Neural cell (in vitro differentiated cells): ENCODE measurements at regions not wholly inside any gene's neighbourhood (a gene's known extent, or its start where the extent isn't known, plus 50 kb on each side); places are given as distances from the start of the nearest gene placed in this dataset.

Source experiments
- H2AFZ ChIP-seq: fragments of 200-600, 300-800 bp; sonication (generic), shearing (Covaris generic); 2 replicates; pipeline ENCODE4 v1.6.0; 2014; ENCODE audit warnings: low read depth, mild to moderate bottlenecking, antibody characterized with exemption, low read length, moderate library complexity
- H3F3A ChIP-seq: fragments of 200-600 bp; shearing (Covaris generic); 2 replicates; pipeline ENCODE4 v1.6.1; 2016; ENCODE audit warnings: mild to moderate bottlenecking, moderate library complexity, mixed read lengths, antibody characterized with exemption, low read length; ENCODE audit not compliant: insufficient read depth, poor library complexity, severe bottlenecking
- H3K27ac ChIP-seq: fragments of 200-600, 300-800 bp; sonication (generic), shearing (Covaris generic); 2 replicates; pipeline ENCODE4 v1.5.1; 2014; ENCODE audit warnings: mild to moderate bottlenecking, low read length, moderate library complexity
- H3K27me3 ChIP-seq: fragments of 300-800, 200-600 bp; sonication (generic), shearing (Covaris generic); 2 replicates; pipeline ENCODE4 v1.6.0; 2014; ENCODE audit warnings: mild to moderate bottlenecking, low read depth, low read length, moderate library complexity; ENCODE audit not compliant: insufficient read depth
- H3K36me3 ChIP-seq: fragments of 300-800, 200-600 bp; sonication (generic), shearing (Covaris generic); 2 replicates; pipeline ENCODE4 v1.5.1; 2014; ENCODE audit warnings: mild to moderate bottlenecking, antibody characterized with exemption, low read length, moderate library complexity; ENCODE audit not compliant: insufficient read depth
- H3K4me2 ChIP-seq: fragments of 300-800, 200-600 bp; sonication (generic), shearing (Covaris generic); 2 replicates; pipeline ENCODE4 v1.6.0; 2014; ENCODE audit warnings: mild to moderate bottlenecking, low read length
- H3K4me3 ChIP-seq: fragments of 300-800, 200-600 bp; sonication (generic), shearing (Covaris generic); 2 replicates; pipeline ENCODE4 v1.5.1; 2014; ENCODE audit warnings: mild to moderate bottlenecking, low read length, moderate library complexity
- H3K79me2 ChIP-seq: fragments of 200-600 bp; shearing (Covaris generic); replicated peaks from 2 replicates; pipeline ENCODE4 v1.6.0; 2014; ENCODE audit warnings: mild to moderate bottlenecking, low read length, moderate library complexity; ENCODE audit not compliant: insufficient read depth
- H3K9ac ChIP-seq: fragments of 300-800, 200-600 bp; sonication (generic), shearing (Covaris generic); 2 replicates; pipeline ENCODE4 v1.6.1; 2016; ENCODE audit warnings: mild to moderate bottlenecking, low read length, mixed read lengths
- H3K9me2 ChIP-seq: fragments of 200-600 bp; shearing (Covaris generic); 2 replicates; pipeline ENCODE4 v1.6.1; 2016; ENCODE audit warnings: mild to moderate bottlenecking, low read length, mixed read lengths; ENCODE audit not compliant: insufficient read depth
- H3K9me3 ChIP-seq: fragments of 200-600, 300-800 bp; sonication (generic), shearing (Covaris generic); 2 replicates; pipeline ENCODE4 v1.6.1; 2016; ENCODE audit warnings: mild to moderate bottlenecking, mixed run types, low read length, moderate library complexity, mixed read lengths
- H4K20me1 ChIP-seq: fragments of 200-600 bp; shearing (Covaris generic); 2 replicates; pipeline ENCODE4 v1.6.1; 2016; ENCODE audit warnings: mild to moderate bottlenecking, mixed run types; ENCODE audit not compliant: insufficient read depth
- EP300 ChIP-seq: fragments of 450-650 bp; conservative IDR thresholded peaks from 2 replicates; pipeline ENCODE4 v1.6.1; 2014; ENCODE audit warnings: antibody characterized with exemption, mild to moderate bottlenecking, moderate library complexity; ENCODE audit not compliant: poor library complexity, severe bottlenecking
- EZH2 ChIP-seq: fragments of 200-600, 300-800 bp; shearing (Covaris generic), sonication (generic); IDR thresholded peaks from 2 replicates; pipeline ENCODE4 v1.6.1; 2014; ENCODE audit warnings: antibody characterized with exemption, low read length, borderline replicate concordance, mild to moderate bottlenecking; ENCODE audit not compliant: insufficient read depth, poor library complexity, severe bottlenecking
- POLR2AphosphoS5 ChIP-seq: IDR thresholded peaks from 2 replicates; pipeline ENCODE4 v1.6.1; 2012
- RAD21 ChIP-seq: fragments of 450-650 bp; conservative IDR thresholded peaks from 2 replicates; pipeline ENCODE4 v1.6.1; 2014; ENCODE audit warnings: antibody characterized with exemption, mild to moderate bottlenecking, moderate library complexity
- REST ChIP-seq: IDR thresholded peaks from 2 replicates; pipeline ENCODE4 v1.6.1; 2012; ENCODE audit warnings: borderline replicate concordance
- SMC3 ChIP-seq: fragments of 450-650 bp; conservative IDR thresholded peaks from 2 replicates; pipeline ENCODE4 v1.6.1; 2014; ENCODE audit warnings: antibody characterized with exemption, mild to moderate bottlenecking, moderate library complexity; ENCODE audit not compliant: poor library complexity
- TAF1 ChIP-seq: IDR thresholded peaks from 2 replicates; pipeline ENCODE4 v1.6.1; 2012; ENCODE audit warnings: low read depth
- TF ChIP-seq, protein P1 (sequence below): fragments of 450-650 bp; IDR thresholded peaks from 2 replicates; pipeline ENCODE4 v1.5.1; 2014; ENCODE audit warnings: antibody characterized with exemption, mild to moderate bottlenecking, moderate library complexity; ENCODE audit not compliant: poor library complexity, severe bottlenecking

- Histone ChIP-seq H3K79me2 (no peaks in the 10 kb centered on the region), H3K9me3 (no peaks in the 10 kb centered on the region), H3K9me2 (no peaks in the 10 kb centered on the region), H3K27ac (no peak overlapping the region), H3K4me3 (no peak overlapping the region), H3F3A (no peaks in the 10 kb centered on the region), H2AFZ (no peak overlapping the region), H3K4me2 (no peak overlapping the region), H3K36me3 (no peaks in the 10 kb centered on the region), H4K20me1 (no peaks in the 10 kb centered on the region), H3K27me3 (no peaks in the 10 kb centered on the region), H3K9ac (no peak overlapping the region)
- no peak for TF ChIP-seq EP300
- TF ChIP-seq EZH2, result no peak
- TF ChIP-seq SMC3, result no peak
- TF ChIP-seq, protein P1, sequence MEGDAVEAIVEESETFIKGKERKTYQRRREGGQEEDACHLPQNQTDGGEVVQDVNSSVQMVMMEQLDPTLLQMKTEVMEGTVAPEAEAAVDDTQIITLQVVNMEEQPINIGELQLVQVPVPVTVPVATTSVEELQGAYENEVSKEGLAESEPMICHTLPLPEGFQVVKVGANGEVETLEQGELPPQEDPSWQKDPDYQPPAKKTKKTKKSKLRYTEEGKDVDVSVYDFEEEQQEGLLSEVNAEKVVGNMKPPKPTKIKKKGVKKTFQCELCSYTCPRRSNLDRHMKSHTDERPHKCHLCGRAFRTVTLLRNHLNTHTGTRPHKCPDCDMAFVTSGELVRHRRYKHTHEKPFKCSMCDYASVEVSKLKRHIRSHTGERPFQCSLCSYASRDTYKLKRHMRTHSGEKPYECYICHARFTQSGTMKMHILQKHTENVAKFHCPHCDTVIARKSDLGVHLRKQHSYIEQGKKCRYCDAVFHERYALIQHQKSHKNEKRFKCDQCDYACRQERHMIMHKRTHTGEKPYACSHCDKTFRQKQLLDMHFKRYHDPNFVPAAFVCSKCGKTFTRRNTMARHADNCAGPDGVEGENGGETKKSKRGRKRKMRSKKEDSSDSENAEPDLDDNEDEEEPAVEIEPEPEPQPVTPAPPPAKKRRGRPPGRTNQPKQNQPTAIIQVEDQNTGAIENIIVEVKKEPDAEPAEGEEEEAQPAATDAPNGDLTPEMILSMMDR, result no peak
- TF ChIP-seq POLR2AphosphoS5, result no peak
- TF ChIP-seq REST, result no peak
- TF ChIP-seq RAD21, result no peak
- no peak for TF ChIP-seq TAF1
These were observed 83.5 kb upstream of the DTNA start for GRCh38 chr18:34626404-34627136.

DNA sequence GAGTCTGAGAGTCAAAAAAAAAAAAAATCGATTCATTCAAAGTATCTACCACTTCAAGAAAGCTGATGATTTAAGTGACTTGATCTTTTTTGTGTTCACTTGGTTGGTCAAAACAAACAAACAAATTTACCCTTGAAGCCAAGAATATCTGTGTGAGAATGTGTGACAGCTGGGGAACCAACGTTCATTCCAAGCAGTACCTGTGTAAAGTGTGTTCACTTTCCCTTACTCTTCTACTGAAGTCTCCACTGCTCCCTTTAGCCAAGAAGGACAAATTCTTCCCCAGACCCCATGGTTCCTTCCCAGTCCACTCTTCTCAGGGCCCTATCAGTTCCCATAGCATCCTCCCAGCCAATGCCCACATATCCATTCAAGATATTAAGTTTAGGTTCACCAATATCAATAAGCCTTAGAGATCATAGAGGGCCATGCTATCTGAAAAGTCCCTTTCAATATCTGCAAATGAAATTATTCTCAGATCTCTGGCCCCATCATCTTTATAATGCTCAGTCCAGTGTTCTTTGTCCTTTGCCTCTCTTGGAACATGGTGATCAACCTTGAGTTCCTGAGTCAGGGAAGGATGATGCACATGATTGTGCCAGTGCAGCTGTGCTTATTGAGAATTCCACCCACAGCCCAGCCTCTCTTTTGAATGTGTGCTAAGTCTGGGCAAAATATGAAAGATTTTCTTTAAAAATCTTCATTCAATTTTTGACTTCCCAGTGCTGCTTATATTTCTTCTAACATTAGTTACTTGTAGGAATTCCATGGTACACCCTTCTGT lies 82.8 kb upstream of the DTNA start:
- Histone ChIP-seq H4K20me1 (no peaks in the 10 kb centered on the region), H3K79me2 (no peaks in the 10 kb centered on the region), H3K36me3 (no peaks in the 10 kb centered on the region), H3K9ac (no peak overlapping the region), H3K27me3 (no peaks in the 10 kb centered on the region), H3K9me3 (no peaks in the 10 kb centered on the region), H2AFZ (no peak overlapping the region), H3F3A (no peaks in the 10 kb centered on the region), H3K9me2 (no peaks in the 10 kb centered on the region), H3K27ac (no peak overlapping the region), H3K4me2 (no peak overlapping the region), H3K4me3 (no peak overlapping the region)
- TF ChIP-seq REST (no peak), EP300 (no peak), EZH2 (no peak), TAF1 (no peak), RAD21 (no peak)
